Breast epithelium (tissue), 4 donors: ENCODE measurements at regions not wholly inside any gene's neighbourhood (a gene's known extent, or its start where the extent isn't known, plus 50 kb on each side); places are given as distances from the start of the nearest gene placed in this dataset.

ENCODE experiments used
- DNase-seq, 2 donors: peaks; one replicate each; pipeline ENCODE4 v3.0.0-alpha.2; 2019; ENCODE audit warnings: low spot score in 2 of 2
- H3K27ac ChIP-seq, 2 donors: fragments of 200-600 bp; sonication (generic) in 1 of 2; one replicate each; pipeline ENCODE4 v1.5.1; 2016 to 2019; ENCODE audit warnings: mild to moderate bottlenecking in 1 of 2
- H3K27me3 ChIP-seq, 2 donors: fragments of 200-600 bp; sonication (generic) in 1 of 2; one replicate each; pipeline versions ENCODE4 v1.5.1 to v1.6.0; 2017 to 2019; ENCODE audit warnings: control low read depth in 1 of 2, mild to moderate bottlenecking in 1 of 2
- H3K36me3 ChIP-seq: fragments of 200-600 bp; one replicate; pipeline ENCODE4 v1.5.1; 2019
- H3K4me1 ChIP-seq, 2 donors: fragments of 200-600 bp; sonication (generic); one replicate each; pipeline ENCODE4 v1.5.1; 2016 to 2019; ENCODE audit warnings: control low read depth in 1 of 2
- H3K4me3 ChIP-seq, 3 donors: fragments of 200-600 bp; sonication (generic); 1 replicate in 2 of 3; 2 replicates in 1 of 3; pipeline ENCODE4 v1.5.1; 2016 to 2019; ENCODE audit warnings: mild to moderate bottlenecking in 3 of 3, moderate library complexity in 2 of 3
- H3K9me3 ChIP-seq, 2 donors: fragments of 200-600 bp; sonication (generic) in 1 of 2; one replicate each; pipeline ENCODE4 v1.5.1; 2016 to 2019; ENCODE audit warnings: control low read depth in 1 of 2
- CTCF ChIP-seq, 3 donors: fragments of 450-650 bp; IDR thresholded peaks; one replicate each; pipeline ENCODE4 v1.5.1; 2016 to 2017; ENCODE audit warnings: antibody characterized with exemption in 3 of 3, mild to moderate bottlenecking in 3 of 3, moderate library complexity in 3 of 3
- POLR2A ChIP-seq: fragments of 450-650 bp; IDR thresholded peaks from one replicate; pipeline ENCODE4 v1.6.1; 2016; ENCODE audit warnings: antibody characterized with exemption, mild to moderate bottlenecking, moderate library complexity
- POLR2AphosphoS5 ChIP-seq, 3 donors: sonication (generic); formaldehyde crosslinking; IDR thresholded peaks; one replicate each; pipeline ENCODE4 v1.6.1; 2017; ENCODE audit warnings: antibody characterized with exemption in 3 of 3
- intact Hi-C: fragments of 100-400 bp; cut with DNase I; formaldehyde crosslinking; loops from one replicate; pipeline ENCODE4 v1.15.1; 2023; ENCODE audit warnings: low total_unique reads

GRCh38 chr1:170219163-170219562, 73.4 kb downstream of the NTMT2 start:
- H3K27me3 ChIP-seq: no peaks in the 10 kb centered on the region
- intact Hi-C loops: no loop called here
- no peak for TF ChIP-seq POLR2AphosphoS5 (IDR thresholded peaks at IDR 0.05)
- no peak for TF ChIP-seq CTCF (IDR thresholded peaks at IDR 0.05)
- no peak for TF ChIP-seq POLR2A
- DNase-seq: no peak
- H3K4me1 ChIP-seq: peaks cover 0 to 6% of the 10 kb centered on the region in 2 donors
- no peaks in the 10 kb centered on the region for H3K36me3 ChIP-seq
- H3K27ac ChIP-seq: no peak overlapping the region
- no peak overlapping the region for H3K4me3 ChIP-seq
- no peaks in the 10 kb centered on the region for H3K9me3 ChIP-seq

GRCh38 chr1:170221031-170221430, 75.3 kb downstream of the NTMT2 start:
- H3K4me3 ChIP-seq: no peak overlapping the region
- intact Hi-C loops: no loop called here
- no peaks in the 10 kb centered on the region for H3K9me3 ChIP-seq
- no peaks in the 10 kb centered on the region for H3K4me1 ChIP-seq
- peak overlapping the region in 1 of 2 donors; percentile 3 for H3K27ac ChIP-seq
- TF ChIP-seq POLR2AphosphoS5 (IDR thresholded peaks at IDR 0.05) (peak; percentile 8 to 71 (median 22)), CTCF (IDR thresholded peaks at IDR 0.05) (no peak), POLR2A (no peak)
- H3K36me3 ChIP-seq: no peaks in the 10 kb centered on the region
- no peak for DNase-seq
- H3K27me3 ChIP-seq: no peaks in the 10 kb centered on the region

GRCh38 chr1:170221495-170221894, 75.7 kb downstream of the NTMT2 start:
- DNase-seq: no peak
- no peaks in the 10 kb centered on the region for H3K9me3 ChIP-seq
- H3K27me3 ChIP-seq: no peaks in the 10 kb centered on the region
- H3K36me3 ChIP-seq: no peaks in the 10 kb centered on the region
- no peaks in the 10 kb centered on the region for H3K4me1 ChIP-seq
- TF ChIP-seq CTCF (IDR thresholded peaks at IDR 0.05) (no peak), POLR2AphosphoS5 (IDR thresholded peaks at IDR 0.05) (no peak), POLR2A (no peak)
- H3K4me3 ChIP-seq: no peak overlapping the region
- no peak overlapping the region for H3K27ac ChIP-seq
- intact Hi-C loops: no loop called here

- no peaks in the 10 kb centered on the region for H3K27me3 ChIP-seq
- intact Hi-C loops: no loop called here
- no peaks in the 10 kb centered on the region for H3K9me3 ChIP-seq
- DNase-seq: no peak
- no peaks in the 10 kb centered on the region for H3K4me1 ChIP-seq
- H3K27ac ChIP-seq: no peak overlapping the region
- H3K36me3 ChIP-seq: no peaks in the 10 kb centered on the region
- no peak for TF ChIP-seq CTCF (IDR thresholded peaks at IDR 0.05)
- TF ChIP-seq POLR2AphosphoS5 (IDR thresholded peaks at IDR 0.05): no peak
- no peak for TF ChIP-seq POLR2A
- H3K4me3 ChIP-seq: no peak overlapping the region
These were observed 78.7 kb downstream of the NTMT2 start for GRCh38 chr1:170224469-170224868.

GRCh38 chr1:170225781-170226530, 80.2 kb downstream of the NTMT2 start:
- TF ChIP-seq CTCF (IDR thresholded peaks at IDR 0.05) (no peak), POLR2AphosphoS5 (IDR thresholded peaks at IDR 0.05) (no peak), POLR2A (no peak)
- intact Hi-C loops: no loop called here
- DNase-seq: no peak
- no peaks in the 10 kb centered on the region for H3K4me1 ChIP-seq
- H3K36me3 ChIP-seq: no peaks in the 10 kb centered on the region
- no peak overlapping the region for H3K4me3 ChIP-seq
- H3K27ac ChIP-seq: no peak overlapping the region
- no peaks in the 10 kb centered on the region for H3K27me3 ChIP-seq
- no peaks in the 10 kb centered on the region for H3K9me3 ChIP-seq
